GM12865 (cell line): ENCODE measurements at regions not wholly inside any gene's neighbourhood (a gene's known extent, or its start where the extent isn't known, plus 50 kb on each side); places are given as distances from the start of the nearest gene placed in this dataset.

Source experiments
- DNase-seq: peaks from one replicate; pipeline ENCODE4 v3.0.0; 2010; ENCODE audit warnings: low read depth
- H3K4me3 ChIP-seq: 2 replicates; pipeline ENCODE4 v1.5.1; 2011; ENCODE audit warnings: mild to moderate bottlenecking, low read depth, low read length, control low read depth
- TF ChIP-seq, protein P1 (sequence below): IDR thresholded peaks from 2 replicates; pipeline ENCODE4 v1.5.1; 2011; ENCODE audit warnings: low read length, control low read depth, low read depth, inconsistent platforms; ENCODE audit not compliant: insufficient read depth; ENCODE audit errors: missing control alignments

DNA sequence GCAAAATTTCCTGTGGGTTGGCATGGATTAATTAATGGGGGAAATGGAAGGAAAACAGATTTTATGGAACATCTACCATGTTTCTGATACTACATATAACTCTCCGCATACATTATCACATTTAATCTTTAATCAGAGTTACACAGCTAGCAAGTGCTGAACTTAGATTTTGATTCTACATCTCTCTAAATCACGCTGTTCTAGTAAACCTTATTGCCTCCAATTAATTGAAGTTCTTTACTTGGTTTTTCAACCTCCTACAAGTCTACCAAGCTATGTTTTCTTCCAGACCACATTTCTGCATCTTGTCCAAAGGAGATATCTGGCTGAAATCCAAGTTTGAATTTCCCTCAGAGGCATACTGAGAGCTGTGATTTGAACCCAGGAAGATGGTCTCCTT, 125.8 kb upstream of the GAREM1 start:
- H3K4me3 ChIP-seq, result no peak overlapping the region
- DNase-seq, result no peak
- TF ChIP-seq, protein P1, sequence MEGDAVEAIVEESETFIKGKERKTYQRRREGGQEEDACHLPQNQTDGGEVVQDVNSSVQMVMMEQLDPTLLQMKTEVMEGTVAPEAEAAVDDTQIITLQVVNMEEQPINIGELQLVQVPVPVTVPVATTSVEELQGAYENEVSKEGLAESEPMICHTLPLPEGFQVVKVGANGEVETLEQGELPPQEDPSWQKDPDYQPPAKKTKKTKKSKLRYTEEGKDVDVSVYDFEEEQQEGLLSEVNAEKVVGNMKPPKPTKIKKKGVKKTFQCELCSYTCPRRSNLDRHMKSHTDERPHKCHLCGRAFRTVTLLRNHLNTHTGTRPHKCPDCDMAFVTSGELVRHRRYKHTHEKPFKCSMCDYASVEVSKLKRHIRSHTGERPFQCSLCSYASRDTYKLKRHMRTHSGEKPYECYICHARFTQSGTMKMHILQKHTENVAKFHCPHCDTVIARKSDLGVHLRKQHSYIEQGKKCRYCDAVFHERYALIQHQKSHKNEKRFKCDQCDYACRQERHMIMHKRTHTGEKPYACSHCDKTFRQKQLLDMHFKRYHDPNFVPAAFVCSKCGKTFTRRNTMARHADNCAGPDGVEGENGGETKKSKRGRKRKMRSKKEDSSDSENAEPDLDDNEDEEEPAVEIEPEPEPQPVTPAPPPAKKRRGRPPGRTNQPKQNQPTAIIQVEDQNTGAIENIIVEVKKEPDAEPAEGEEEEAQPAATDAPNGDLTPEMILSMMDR, result no peak

DNA sequence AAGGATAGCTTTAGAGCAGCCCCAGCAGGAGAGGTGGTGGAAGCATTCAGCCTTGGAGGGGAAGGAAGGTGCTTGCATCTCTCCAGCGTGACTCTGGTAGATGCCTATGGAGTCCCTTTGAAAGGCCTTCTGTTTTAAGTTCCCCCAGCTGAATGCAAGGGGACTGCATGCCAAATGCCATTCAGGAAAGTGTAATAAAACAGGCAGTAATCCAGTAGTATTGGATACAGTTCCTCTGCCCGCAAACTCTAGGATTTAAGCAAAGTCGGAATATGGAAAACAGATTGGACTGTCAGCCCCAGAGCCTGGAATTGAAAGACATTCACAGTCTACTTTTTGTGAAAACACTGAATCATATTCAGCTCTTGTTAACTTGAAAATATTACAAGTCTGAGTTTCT, 125.2 kb upstream of the GAREM1 start:
- no peak overlapping the region for H3K4me3 ChIP-seq
- TF ChIP-seq, protein P1, result no peak
- no peak for DNase-seq

DNA sequence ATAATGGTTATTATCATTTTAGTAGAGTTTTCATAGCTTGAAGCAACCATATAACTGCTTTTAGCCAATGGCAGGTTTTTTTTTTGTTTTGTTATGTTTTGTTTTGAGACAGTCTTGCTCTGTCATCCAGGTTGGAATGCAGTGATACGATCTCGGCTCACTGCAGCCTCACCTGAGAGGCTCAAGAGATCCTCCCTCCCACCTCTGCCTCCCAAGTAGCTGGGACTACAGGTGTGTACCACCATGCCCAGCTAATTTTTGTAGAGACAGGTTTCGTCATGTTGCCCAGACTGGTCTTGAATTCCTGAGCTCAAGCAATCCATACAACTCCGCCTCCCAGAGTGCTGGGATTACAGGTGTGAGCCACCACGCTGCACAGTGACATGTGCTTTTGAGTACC, 117.5 kb upstream of the GAREM1 start:
- no peak overlapping the region for H3K4me3 ChIP-seq
- DNase-seq, result no peak
- TF ChIP-seq, protein P1, result no peak

DNA sequence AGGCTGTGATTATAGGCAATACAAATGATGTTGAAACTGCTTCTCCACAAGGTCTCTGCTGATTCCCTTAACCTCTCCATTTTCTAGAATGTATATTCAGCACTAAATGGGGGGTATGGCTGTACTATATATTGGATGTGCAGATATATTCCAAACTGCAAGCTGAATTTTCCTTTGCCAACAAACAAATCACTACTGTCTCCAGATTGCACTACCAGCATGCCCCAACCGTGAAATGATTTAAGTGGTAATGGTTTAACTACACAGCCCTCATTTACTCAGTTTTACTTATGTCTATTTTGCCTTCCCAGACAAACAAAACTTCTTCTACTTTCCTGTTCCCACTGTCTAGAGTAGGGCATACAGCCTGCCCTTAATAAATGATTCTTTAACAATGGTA, 112.7 kb upstream of the GAREM1 start:
- no peak for DNase-seq
- TF ChIP-seq, protein P1, result no peak
- no peak overlapping the region for H3K4me3 ChIP-seq

DNA sequence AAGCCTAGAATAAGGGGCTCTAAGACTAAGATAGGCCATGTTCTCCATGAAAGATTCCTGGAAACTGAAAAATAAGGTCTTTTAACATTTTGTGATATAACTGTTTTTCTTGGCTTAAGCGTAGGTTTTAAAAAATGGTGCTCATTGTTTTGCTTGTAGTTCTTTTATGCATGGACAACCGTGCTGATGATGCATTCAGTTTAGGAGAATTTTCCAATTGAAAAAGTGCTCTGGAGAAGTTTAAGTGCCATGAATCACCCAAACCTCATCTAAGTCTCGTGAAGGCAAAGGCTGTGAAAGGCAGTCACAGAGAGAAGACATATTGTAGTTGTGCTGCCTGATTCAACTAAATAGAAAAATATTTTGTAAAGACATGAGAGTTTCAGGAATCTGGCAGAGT, 111.8 kb upstream of the GAREM1 start:
- no peak overlapping the region for H3K4me3 ChIP-seq
- TF ChIP-seq, protein P1, result no peak
- DNase-seq, result no peak

DNA sequence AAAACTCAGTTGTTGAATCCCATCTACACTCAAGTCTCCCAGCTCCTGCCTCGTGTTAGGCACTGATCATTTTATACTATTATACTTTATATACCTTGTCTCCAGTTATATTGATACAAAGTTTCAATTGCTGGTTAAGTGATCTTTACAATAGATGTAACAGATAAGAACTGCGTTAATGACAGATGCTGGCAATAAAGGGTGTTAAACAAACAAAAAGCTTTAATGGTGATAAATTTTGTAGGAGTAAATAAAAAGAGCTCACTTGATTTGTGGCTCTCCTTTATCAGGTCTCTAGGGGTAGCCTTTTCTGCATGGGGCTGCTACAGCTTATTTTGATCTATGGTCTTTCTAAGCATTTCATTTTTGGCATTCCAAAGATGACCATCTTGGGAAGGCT, 106.9 kb upstream of the GAREM1 start:
- TF ChIP-seq, protein P1, result no peak
- no peak overlapping the region for H3K4me3 ChIP-seq
- no peak for DNase-seq

DNA sequence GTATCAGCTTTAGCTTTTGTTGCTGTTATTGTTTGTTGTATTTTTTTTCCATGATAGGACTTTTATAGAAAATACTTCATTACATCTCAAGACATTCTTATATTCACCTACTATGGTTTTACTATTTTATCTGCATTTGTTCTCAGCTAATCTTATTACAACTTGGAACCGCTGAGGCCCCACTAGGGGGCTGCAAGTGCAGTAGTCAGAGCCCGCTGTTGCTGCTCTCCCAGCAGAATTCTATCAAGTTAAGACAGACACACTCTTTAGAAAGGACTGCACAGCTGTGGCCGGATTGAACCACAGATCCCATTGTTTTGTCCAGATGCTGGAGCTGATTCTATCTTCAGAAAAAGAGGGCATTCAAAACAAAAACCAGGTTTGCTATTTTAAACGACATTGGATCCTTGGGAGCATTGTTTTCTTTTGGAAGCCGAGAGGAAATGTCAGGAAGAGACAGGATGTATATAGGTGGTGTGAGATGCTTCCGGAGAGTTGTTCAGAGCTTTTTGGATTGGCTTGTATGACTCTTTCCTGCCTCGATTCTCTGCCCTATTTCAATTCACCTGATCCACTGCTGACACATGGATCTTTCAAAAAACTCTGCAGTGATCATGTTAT, 105.7 kb upstream of the GAREM1 start:
- DNase-seq, result peak; percentile 4
- H3K4me3 ChIP-seq, result no peak overlapping the region
- TF ChIP-seq, protein P1, result peak; percentile 7
